RWPE2 (cell line): ENCODE measurements at regions not wholly inside any gene's neighbourhood (a gene's known extent, or its start where the extent isn't known, plus 50 kb on each side); places are given as distances from the start of the nearest gene placed in this dataset.

Source experiments
- ATAC-seq: fragments of 200-7000 bp; cut with Tn5 transposase; 3 replicates; pipeline ENCODE4 v1.9.1; 2021; ENCODE audit warnings: low read depth
- DNase-seq: peaks from one replicate; pipeline ENCODE4 v3.0.0-alpha.2; 2020; ENCODE audit warnings: low spot score
- H3K27ac ChIP-seq: fragments of 450-650 bp; 2 replicates; pipeline ENCODE4 v1.5.1; 2017; ENCODE audit warnings: mild to moderate bottlenecking; ENCODE audit not compliant: poor library complexity, severe bottlenecking
- H3K27me3 ChIP-seq: fragments of 250-450 bp; sonication (Bioruptor Pico); 2 replicates; pipeline ENCODE4 v1.5.1; 2021; ENCODE audit warnings: mild to moderate bottlenecking, moderate library complexity; ENCODE audit not compliant: insufficient read depth, poor library complexity, severe bottlenecking
- H3K36me3 ChIP-seq: fragments of 250-450 bp; sonication (Bioruptor Pico); 2 replicates; pipeline ENCODE4 v1.5.1; 2020; ENCODE audit warnings: low read depth, mild to moderate bottlenecking, moderate library complexity
- H3K4me1 ChIP-seq: fragments of 250-450 bp; sonication (Bioruptor Pico); 2 replicates; pipeline ENCODE4 v1.5.1; 2021; ENCODE audit warnings: mild to moderate bottlenecking, moderate library complexity; ENCODE audit not compliant: insufficient read depth, poor library complexity, severe bottlenecking
- H3K4me3 ChIP-seq: fragments of 250-450 bp; sonication (Bioruptor Pico); 2 replicates; pipeline ENCODE4 v1.5.1; 2021; ENCODE audit warnings: mild to moderate bottlenecking, moderate library complexity; ENCODE audit not compliant: severe bottlenecking
- H3K9me3 ChIP-seq: fragments of 250-450 bp; sonication (Bioruptor Pico); 2 replicates; pipeline ENCODE4 v1.5.1; 2021; ENCODE audit warnings: mild to moderate bottlenecking, moderate library complexity; ENCODE audit not compliant: severe bottlenecking
- CTCF ChIP-seq: fragments of 450-650 bp; IDR thresholded peaks from one replicate; pipeline ENCODE4 v1.5.1; 2017; ENCODE audit warnings: mild to moderate bottlenecking, moderate library complexity; ENCODE audit not compliant: poor library complexity, severe bottlenecking

- no peaks in the 10 kb centered on the region for H3K4me1 ChIP-seq
- ATAC-seq (no peak), DNase-seq (no peak)
- no peaks in the 10 kb centered on the region for H3K9me3 ChIP-seq
- no peak overlapping the region for H3K4me3 ChIP-seq
- no peaks in the 10 kb centered on the region for H3K36me3 ChIP-seq
- H3K27ac ChIP-seq = no peak overlapping the region
- no peak for TF ChIP-seq CTCF
- H3K27me3 ChIP-seq = no peaks in the 10 kb centered on the region
Measured at GRCh38 chr6:40923880-40924279, 115.1 kb downstream of the UNC5CL start.

- no peak for TF ChIP-seq CTCF
- Histone ChIP-seq H3K4me1 (no peaks in the 10 kb centered on the region), H3K36me3 (no peaks in the 10 kb centered on the region), H3K27ac (no peak overlapping the region), H3K27me3 (no peaks in the 10 kb centered on the region), H3K9me3 (no peaks in the 10 kb centered on the region), H3K4me3 (no peak overlapping the region)
- ATAC-seq = no peak
- DNase-seq = no peak
Measured at GRCh38 chr6:40923326-40923725, 115.7 kb downstream of the UNC5CL start.

- TF ChIP-seq CTCF = no peak
- Histone ChIP-seq H3K27ac (no peak overlapping the region), H3K36me3 (no peaks in the 10 kb centered on the region), H3K4me1 (no peaks in the 10 kb centered on the region), H3K4me3 (no peak overlapping the region), H3K27me3 (no peaks in the 10 kb centered on the region), H3K9me3 (no peaks in the 10 kb centered on the region)
- ATAC-seq = 0 out of 3 replicates have a peak, but pooled peaks have one; percentile 35
- DNase-seq = no peak
Measured at GRCh38 chr6:40922281-40922680, 116.7 kb downstream of the UNC5CL start.

GRCh38 chr6:40918040-40918651 is 120.9 kb downstream of the UNC5CL start:
- Histone ChIP-seq H3K4me3 (no peak overlapping the region), H3K9me3 (no peaks in the 10 kb centered on the region), H3K4me1 (no peaks in the 10 kb centered on the region), H3K36me3 (no peaks in the 10 kb centered on the region), H3K27me3 (no peaks in the 10 kb centered on the region), H3K27ac (no peak overlapping the region)
- ATAC-seq = no peak
- no peak for DNase-seq
- TF ChIP-seq CTCF = no peak

GRCh38 chr6:40917603-40918002 is 121.4 kb downstream of the UNC5CL start:
- DNase-seq (no peak), ATAC-seq (no peak)
- Histone ChIP-seq H3K4me1 (no peaks in the 10 kb centered on the region), H3K36me3 (no peaks in the 10 kb centered on the region), H3K9me3 (no peaks in the 10 kb centered on the region), H3K27ac (no peak overlapping the region), H3K4me3 (no peak overlapping the region), H3K27me3 (no peaks in the 10 kb centered on the region)
- TF ChIP-seq CTCF = no peak
